ENCODE measurements at regions not wholly inside any gene's neighbourhood (a gene's known extent, or its start where the extent isn't known, plus 50 kb on each side); places are given as distances from the start of the nearest gene placed in this dataset.

DNA sequence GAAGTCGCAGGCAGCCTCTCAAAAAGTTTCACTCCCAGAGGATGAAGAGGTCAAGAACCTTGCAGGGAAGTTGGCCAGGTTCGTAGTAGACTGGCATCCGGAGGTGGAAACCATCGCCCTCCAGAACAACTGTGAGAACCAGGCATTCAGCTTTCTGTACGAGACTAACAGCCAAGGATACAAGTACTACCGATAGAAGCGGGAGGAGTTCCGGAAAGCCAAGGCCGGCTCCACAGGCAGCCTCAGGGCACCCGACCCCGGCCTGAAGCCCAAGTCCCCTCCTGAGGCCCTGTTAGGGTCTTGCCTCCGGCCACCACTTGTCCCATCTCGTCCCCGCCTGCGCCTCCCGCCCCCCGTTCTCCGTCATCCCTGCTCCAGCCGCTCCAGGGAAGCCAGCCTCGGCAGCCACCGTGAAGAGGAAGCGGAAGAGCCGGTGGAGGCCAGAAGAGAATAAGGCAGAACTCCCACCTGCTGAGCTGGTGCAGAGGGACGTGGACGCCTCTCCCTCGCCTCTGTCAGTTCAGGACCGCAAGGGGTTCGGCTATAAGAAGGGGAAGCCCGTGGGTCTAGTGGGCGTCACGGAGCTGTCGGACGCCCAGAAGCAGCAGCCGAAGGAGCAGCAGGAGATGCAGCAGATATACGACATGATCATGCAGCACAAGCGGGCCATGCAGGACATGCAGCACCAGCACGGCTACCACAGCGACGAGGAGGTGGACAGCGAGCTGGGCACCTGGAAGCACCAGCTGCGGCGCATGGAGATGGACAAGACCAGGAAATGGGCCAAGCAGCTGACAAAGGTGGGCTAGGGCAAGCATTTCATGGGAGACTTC lies 366.8 kb upstream of the ATXN7L3B start:
- TF ChIP-seq, protein P1, sequence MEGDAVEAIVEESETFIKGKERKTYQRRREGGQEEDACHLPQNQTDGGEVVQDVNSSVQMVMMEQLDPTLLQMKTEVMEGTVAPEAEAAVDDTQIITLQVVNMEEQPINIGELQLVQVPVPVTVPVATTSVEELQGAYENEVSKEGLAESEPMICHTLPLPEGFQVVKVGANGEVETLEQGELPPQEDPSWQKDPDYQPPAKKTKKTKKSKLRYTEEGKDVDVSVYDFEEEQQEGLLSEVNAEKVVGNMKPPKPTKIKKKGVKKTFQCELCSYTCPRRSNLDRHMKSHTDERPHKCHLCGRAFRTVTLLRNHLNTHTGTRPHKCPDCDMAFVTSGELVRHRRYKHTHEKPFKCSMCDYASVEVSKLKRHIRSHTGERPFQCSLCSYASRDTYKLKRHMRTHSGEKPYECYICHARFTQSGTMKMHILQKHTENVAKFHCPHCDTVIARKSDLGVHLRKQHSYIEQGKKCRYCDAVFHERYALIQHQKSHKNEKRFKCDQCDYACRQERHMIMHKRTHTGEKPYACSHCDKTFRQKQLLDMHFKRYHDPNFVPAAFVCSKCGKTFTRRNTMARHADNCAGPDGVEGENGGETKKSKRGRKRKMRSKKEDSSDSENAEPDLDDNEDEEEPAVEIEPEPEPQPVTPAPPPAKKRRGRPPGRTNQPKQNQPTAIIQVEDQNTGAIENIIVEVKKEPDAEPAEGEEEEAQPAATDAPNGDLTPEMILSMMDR (IDR thresholded peaks at IDR 0.05), result no peak
- TF ChIP-seq POLR2A (IDR thresholded peaks at IDR 0.05), result no peak

Measured in testis (tissue), 2 donors.